HG03460 (cell line): ENCODE measurements at regions not wholly inside any gene's neighbourhood (a gene's known extent, or its start where the extent isn't known, plus 50 kb on each side); places are given as distances from the start of the nearest gene placed in this dataset.
"Not testable (repeated sequence)": the region's sequence is repeated elsewhere in the genome, so short reads cannot be mapped to it uniquely, and the experiment has no call there.

Source experiments
- ATAC-seq: cut with Tn5 transposase; IDR thresholded peaks from one replicate; pipeline ENCODE4 v1.9.1; 2021; ENCODE audit not compliant: unreplicated experiment

- no peak for ATAC-seq
Measured at GRCh38 chr15:22258398-22259150, 178.2 kb downstream of the OR4M2 start.

- not testable (repeated sequence) for ATAC-seq
Measured at GRCh38 chr15:22259151-22259750, 178.9 kb downstream of the OR4M2 start.

GRCh38 chr15:22259881-22260421 is 179.6 kb downstream of the OR4M2 start:
- no peak for ATAC-seq

- ATAC-seq: no peak
Measured at GRCh38 chr15:22262613-22263020, 182.3 kb downstream of the OR4M2 start.

GRCh38 chr15:22263738-22264137 is 183.4 kb downstream of the OR4M2 start:
- ATAC-seq: no peak

- ATAC-seq: not testable (repeated sequence)
Measured at GRCh38 chr15:22264272-22264671, 183.9 kb downstream of the OR4M2 start.

- ATAC-seq: no peak
Measured at GRCh38 chr15:22265056-22265945, 185.0 kb downstream of the OR4M2 start.

- ATAC-seq: no peak
Measured at GRCh38 chr15:22265970-22266369, 185.6 kb downstream of the OR4M2 start.

GRCh38 chr15:22267761-22268160 is 187.4 kb downstream of the OR4M2 start:
- ATAC-seq: no peak

GRCh38 chr15:22268201-22268600 is 187.9 kb downstream of the OR4M2 start:
- ATAC-seq: not testable (repeated sequence)

GRCh38 chr15:22268654-22269053 is 188.3 kb downstream of the OR4M2 start:
- not testable (repeated sequence) for ATAC-seq

- not testable (repeated sequence) for ATAC-seq
Measured at GRCh38 chr15:22272286-22273160, 186.2 kb upstream of the GOLGA6L22 start.

- not testable (repeated sequence) for ATAC-seq
Measured at GRCh38 chr15:22273185-22273584, 185.5 kb upstream of the GOLGA6L22 start.

GRCh38 chr15:22274376-22274775 is 184.3 kb upstream of the GOLGA6L22 start:
- not testable (repeated sequence) for ATAC-seq

- ATAC-seq: not testable (repeated sequence)
Measured at GRCh38 chr15:22280770-22281169, 177.9 kb upstream of the GOLGA6L22 start.

- ATAC-seq: peak; percentile 79
Measured at GRCh38 chr15:22282794-22283533, 175.7 kb upstream of the GOLGA6L22 start.

GRCh38 chr15:22284795-22285420 is 173.8 kb upstream of the GOLGA6L22 start:
- ATAC-seq: not testable (repeated sequence)

GRCh38 chr15:22291054-22291453 is 167.6 kb upstream of the GOLGA6L22 start:
- ATAC-seq: not testable (repeated sequence)

GRCh38 chr15:22303112-22303511 is 155.6 kb upstream of the GOLGA6L22 start:
- not testable (repeated sequence) for ATAC-seq
